Gastroesophageal sphincter (tissue), 4 donors: ENCODE measurements at regions not wholly inside any gene's neighbourhood (a gene's known extent, or its start where the extent isn't known, plus 50 kb on each side); places are given as distances from the start of the nearest gene placed in this dataset.

ENCODE experiments used
- ATAC-seq: fragments of 150-250 bp; one replicate; pipeline ENCODE4 v1.9.1; 2016; ENCODE audit warnings: mild to moderate bottlenecking, moderate library complexity
- H3K27ac ChIP-seq, 4 donors: fragments of 200-600 bp; sonication (generic) in 3 of 4; 1 replicate in 3 of 4; 2 replicates in 1 of 4; pipeline ENCODE4 v1.5.1; 2016 to 2019
- H3K27me3 ChIP-seq: fragments of 200-600 bp; sonication (generic); one replicate; pipeline ENCODE4 v1.5.1; 2019
- H3K36me3 ChIP-seq, 2 donors: fragments of 200-600 bp; sonication (generic); one replicate each; pipeline ENCODE4 v1.5.1; 2019; ENCODE audit warnings: control low read depth in 1 of 2
- H3K4me1 ChIP-seq, 3 donors: fragments of 200-600 bp; sonication (generic); 1 replicate in 2 of 3; 2 replicates in 1 of 3; pipeline ENCODE4 v1.5.1; 2016 to 2019; ENCODE audit warnings: control low read depth in 2 of 3
- H3K4me3 ChIP-seq, 2 donors: fragments of 200-600 bp; sonication (generic); one replicate each; pipeline ENCODE4 v1.5.1; 2019; ENCODE audit warnings: mild to moderate bottlenecking in 1 of 2, moderate library complexity in 1 of 2
- H3K9me3 ChIP-seq, 3 donors: fragments of 200-600 bp; sonication (generic); one replicate each; pipeline ENCODE4 v1.5.1; 2017 to 2019; ENCODE audit warnings: control low read depth in 2 of 3
- CTCF ChIP-seq, 4 experiments: fragments of 200-600 bp in 2 of 4; fragments of 450-650 bp in 2 of 4; sonication (generic) in 1 of 4; IDR thresholded peaks; one replicate each; pipeline ENCODE4 v1.5.1; 2017 to 2019; ENCODE audit warnings: antibody characterized with exemption in 4 of 4, mild to moderate bottlenecking in 2 of 4, moderate library complexity in 2 of 4
- EP300 ChIP-seq: sonication (generic); formaldehyde crosslinking; IDR thresholded peaks from one replicate; pipeline ENCODE4 v1.6.1; 2017; ENCODE audit warnings: antibody characterized with exemption, mild to moderate bottlenecking
- POLR2A ChIP-seq, 2 donors: fragments of 450-650 bp; IDR thresholded peaks; one replicate each; pipeline ENCODE4 v1.6.1; 2017; ENCODE audit warnings: antibody characterized with exemption in 2 of 2, mild to moderate bottlenecking in 2 of 2, moderate library complexity in 1 of 2
- POLR2AphosphoS5 ChIP-seq: sonication (generic); formaldehyde crosslinking; IDR thresholded peaks from one replicate; pipeline ENCODE4 v1.6.1; 2017; ENCODE audit warnings: antibody characterized with exemption
- WGBS, 2 donors: methylation state at CpG; one replicate each; pipeline ENCODE4 v1.1.5; 2018; ENCODE audit warnings: low coverage in 1 of 2; 5-methylcytosine and 5-hydroxymethylcytosine counted together

GRCh38 chr10:7082967-7083366 lies 327.9 kb downstream of the SFMBT2 start:
- Histone ChIP-seq H3K27me3 (no peaks in the 10 kb centered on the region), H3K4me1 (peaks cover 0 to 33% (median 15%) of the 10 kb centered on the region in 3 donors), H3K27ac (no peak overlapping the region), H3K4me3 (no peak overlapping the region), H3K36me3 (no peaks in the 10 kb centered on the region), H3K9me3 (no peaks in the 10 kb centered on the region)
- ATAC-seq, result no peak
- TF ChIP-seq EP300 (no peak), CTCF (IDR thresholded peaks at IDR 0.05) (no peak), POLR2A (IDR thresholded peaks at IDR 0.05) (no peak), POLR2AphosphoS5 (no peak)
- WGBS, 2 donors, result 70% methylated on average over 4 of the region's 4 CpGs; no CpG with 5 or more reads in 1 of the 2 donors

DNA sequence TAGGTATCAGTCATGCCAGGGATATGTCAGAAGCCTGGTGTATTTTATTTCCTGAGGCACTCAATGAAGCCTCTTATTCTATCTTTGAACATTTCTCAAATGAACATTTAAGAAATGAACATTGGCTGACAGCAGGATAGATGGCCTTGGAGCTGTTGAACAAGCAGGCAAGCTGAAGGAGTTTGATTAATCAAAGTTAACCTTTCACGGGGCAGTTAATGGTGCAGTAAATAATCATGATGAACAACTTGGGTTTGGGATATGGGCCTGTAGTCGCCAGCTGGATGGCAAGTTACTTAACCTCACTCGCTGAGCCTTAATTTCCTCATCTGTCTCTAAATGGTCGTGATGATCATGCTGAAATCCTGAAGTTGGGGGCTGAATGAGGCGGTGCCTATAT lies 333.0 kb downstream of the SFMBT2 start:
- Histone ChIP-seq H3K4me3 (no peak overlapping the region), H3K4me1 (peaks cover 0 to 12% (median 3%) of the 10 kb centered on the region in 3 donors), H3K27ac (no peak overlapping the region), H3K36me3 (no peaks in the 10 kb centered on the region), H3K9me3 (no peaks in the 10 kb centered on the region), H3K27me3 (no peaks in the 10 kb centered on the region)
- ATAC-seq, result no peak
- TF ChIP-seq POLR2AphosphoS5, result no peak
- TF ChIP-seq EP300, result no peak
- TF ChIP-seq POLR2A (IDR thresholded peaks at IDR 0.05), result no peak
- no peak for TF ChIP-seq CTCF (IDR thresholded peaks at IDR 0.05)
- WGBS, 2 donors, result 81 to 84% methylated on average over 4 to 5 of the region's 5 CpGs

DNA sequence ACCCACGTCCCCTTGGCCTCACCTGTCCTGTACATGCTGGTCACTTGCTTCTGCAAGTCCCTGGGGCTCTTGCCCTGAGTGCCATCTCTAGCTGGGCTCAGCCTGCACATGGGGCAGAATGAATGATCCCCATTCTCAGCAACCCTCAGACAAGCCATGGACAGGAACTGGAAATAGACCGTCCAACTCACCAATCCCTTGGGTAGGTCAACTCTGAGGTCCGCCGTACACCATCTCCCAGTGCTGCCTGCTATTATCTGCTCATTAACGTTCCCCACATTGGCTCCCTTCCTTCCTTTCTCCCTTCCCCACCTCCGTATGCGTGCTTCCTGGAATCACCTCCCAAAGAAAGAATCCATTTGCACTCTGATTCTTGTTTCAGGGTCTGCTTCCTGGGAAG lies 335.0 kb downstream of the SFMBT2 start:
- peaks cover 0 to 12% (median 0%) of the 10 kb centered on the region in 3 donors for H3K4me1 ChIP-seq
- TF ChIP-seq EP300 (no peak), POLR2AphosphoS5 (no peak), POLR2A (IDR thresholded peaks at IDR 0.05) (no peak), CTCF (IDR thresholded peaks at IDR 0.05) (no peak)
- ATAC-seq, result no peak
- no peak overlapping the region for H3K27ac ChIP-seq
- H3K9me3 ChIP-seq, result no peaks in the 10 kb centered on the region
- H3K4me3 ChIP-seq, result no peak overlapping the region
- H3K36me3 ChIP-seq, result no peaks in the 10 kb centered on the region
- 35 to 65% methylated on average over 6 to 7 of the region's 7 CpGs for WGBS, 2 donors
- peaks cover 7% of the 10 kb centered on the region for H3K27me3 ChIP-seq

DNA sequence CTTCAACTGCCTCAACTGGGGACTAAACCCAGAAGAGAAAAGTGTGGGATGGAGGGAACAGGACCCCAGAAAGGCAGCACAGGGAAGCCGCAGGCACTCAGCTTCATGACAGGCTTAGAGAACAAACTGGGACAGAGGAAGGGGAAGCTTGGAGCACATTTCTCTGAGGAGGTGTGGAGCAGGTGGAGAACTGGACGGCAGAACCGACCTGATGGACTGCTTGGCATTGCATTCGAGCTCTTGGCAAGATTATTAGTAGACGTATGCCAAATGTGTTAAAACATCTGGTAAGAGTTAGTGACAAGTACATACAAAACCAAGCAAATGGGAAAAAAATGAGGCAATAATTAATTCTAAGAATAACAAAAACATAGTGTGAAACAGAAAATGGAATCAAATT lies 335.7 kb downstream of the SFMBT2 start:
- 14 to 16% methylated on average over 5 of the region's 5 CpGs for whole genome bisulfite sequencing, 2 donors
- peaks cover 7% of the 10 kb centered on the region for H3K27me3 ChIP-seq
- H3K9me3 ChIP-seq, result no peaks in the 10 kb centered on the region
- no peak for ATAC-seq
- H3K36me3 ChIP-seq, result no peaks in the 10 kb centered on the region
- no peak overlapping the region for H3K27ac ChIP-seq
- H3K4me1 ChIP-seq, result peaks cover 0 to 12% (median 0%) of the 10 kb centered on the region in 3 donors
- no peak overlapping the region for H3K4me3 ChIP-seq
- TF ChIP-seq POLR2A (IDR thresholded peaks at IDR 0.05) (no peak), EP300 (no peak), CTCF (IDR thresholded peaks at IDR 0.05) (no peak), POLR2AphosphoS5 (no peak)

- H3K27ac ChIP-seq, result no peak overlapping the region
- TF ChIP-seq POLR2AphosphoS5 (no peak), CTCF (IDR thresholded peaks at IDR 0.05) (no peak), POLR2A (IDR thresholded peaks at IDR 0.05) (no peak), EP300 (no peak)
- H3K4me3 ChIP-seq, result no peak overlapping the region
- ATAC-seq, result no peak
- peaks cover 0 to 12% (median 0%) of the 10 kb centered on the region in 3 donors for H3K4me1 ChIP-seq
- H3K36me3 ChIP-seq, result no peaks in the 10 kb centered on the region
- H3K9me3 ChIP-seq, result no peaks in the 10 kb centered on the region
- peaks cover 7% of the 10 kb centered on the region for H3K27me3 ChIP-seq
- 67 to 69% methylated on average over 2 of the region's 2 CpGs for WGBS, 2 donors
These were observed 339.4 kb downstream of the SFMBT2 start for GRCh38 chr10:7071421-7071820.
